ENCODE measurements at regions not wholly inside any gene's neighbourhood (a gene's known extent, or its start where the extent isn't known, plus 50 kb on each side); places are given as distances from the start of the nearest gene placed in this dataset.

DNA sequence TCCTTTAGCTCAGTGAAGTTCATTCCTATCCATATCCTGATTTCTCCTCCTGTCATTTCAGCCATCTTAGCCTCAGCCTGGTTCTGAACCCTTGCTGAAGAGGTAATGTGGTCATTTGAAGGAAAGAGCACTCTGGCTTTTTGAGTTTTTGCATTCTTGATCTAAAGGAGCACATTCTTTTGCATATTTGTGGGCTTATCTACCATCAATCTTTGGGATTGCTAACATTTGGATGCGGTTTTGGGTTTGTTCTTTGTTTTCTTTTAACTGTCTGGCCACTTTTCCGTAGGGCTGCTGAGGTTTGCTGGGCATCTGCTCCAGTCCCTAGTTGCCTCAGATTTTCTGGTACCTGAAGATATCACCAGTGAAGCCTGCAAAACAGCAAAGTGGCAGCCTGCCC, 238.3 kb downstream of the EPM2A start:
- TF ChIP-seq, protein P1, sequence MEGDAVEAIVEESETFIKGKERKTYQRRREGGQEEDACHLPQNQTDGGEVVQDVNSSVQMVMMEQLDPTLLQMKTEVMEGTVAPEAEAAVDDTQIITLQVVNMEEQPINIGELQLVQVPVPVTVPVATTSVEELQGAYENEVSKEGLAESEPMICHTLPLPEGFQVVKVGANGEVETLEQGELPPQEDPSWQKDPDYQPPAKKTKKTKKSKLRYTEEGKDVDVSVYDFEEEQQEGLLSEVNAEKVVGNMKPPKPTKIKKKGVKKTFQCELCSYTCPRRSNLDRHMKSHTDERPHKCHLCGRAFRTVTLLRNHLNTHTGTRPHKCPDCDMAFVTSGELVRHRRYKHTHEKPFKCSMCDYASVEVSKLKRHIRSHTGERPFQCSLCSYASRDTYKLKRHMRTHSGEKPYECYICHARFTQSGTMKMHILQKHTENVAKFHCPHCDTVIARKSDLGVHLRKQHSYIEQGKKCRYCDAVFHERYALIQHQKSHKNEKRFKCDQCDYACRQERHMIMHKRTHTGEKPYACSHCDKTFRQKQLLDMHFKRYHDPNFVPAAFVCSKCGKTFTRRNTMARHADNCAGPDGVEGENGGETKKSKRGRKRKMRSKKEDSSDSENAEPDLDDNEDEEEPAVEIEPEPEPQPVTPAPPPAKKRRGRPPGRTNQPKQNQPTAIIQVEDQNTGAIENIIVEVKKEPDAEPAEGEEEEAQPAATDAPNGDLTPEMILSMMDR (IDR thresholded peaks at IDR 0.05): no peak
- TF ChIP-seq POLR2A (IDR thresholded peaks at IDR 0.05): no peak
